ENCODE measurements at regions not wholly inside any gene's neighbourhood (a gene's known extent, or its start where the extent isn't known, plus 50 kb on each side); places are given as distances from the start of the nearest gene placed in this dataset.
"Not testable (repeated sequence)": the region's sequence is repeated elsewhere in the genome, so short reads cannot be mapped to it uniquely, and the experiment has no call there.

DNA sequence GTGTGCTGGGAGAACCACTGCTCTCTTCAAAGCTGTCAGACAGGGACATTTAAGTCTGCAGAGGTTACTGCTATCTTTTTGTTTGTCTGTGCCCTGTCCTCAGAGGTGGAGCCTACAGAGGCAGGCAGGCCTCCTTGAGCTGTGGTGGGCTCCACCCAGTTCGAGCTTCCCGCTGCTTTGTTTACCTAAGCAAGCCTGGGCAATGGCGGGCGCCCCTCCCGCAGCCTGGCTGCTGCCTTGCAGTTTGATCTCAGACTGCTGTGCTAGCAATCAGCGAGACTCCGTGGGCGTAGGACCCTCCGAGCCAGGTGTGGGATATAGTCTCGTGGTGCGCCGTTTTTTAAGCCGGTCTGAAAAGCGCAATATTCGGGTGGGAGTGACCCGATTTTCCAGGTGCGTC, 164.0 kb downstream of the HRH4 start:
- H3K27me3 ChIP-seq (ENCODE audit: control insufficient read depth in 1 of 2, insufficient read depth in 2 of 2, low read length in 2 of 2); H3K36me3 ChIP-seq (ENCODE audit: control insufficient read depth in 2 of 2, insufficient read depth in 2 of 2, low read length in 2 of 2); H3K9ac ChIP-seq (ENCODE audit: low read length in 2 of 2); H3K4me1 ChIP-seq (ENCODE audit: control insufficient read depth, insufficient read depth, low read length); H3K4me3 ChIP-seq (ENCODE audit: low read length in 2 of 2); H3K27ac ChIP-seq (ENCODE audit: low read length); H3K9me3 ChIP-seq (ENCODE audit: control insufficient read depth in 2 of 2, low read length in 2 of 2): not testable (repeated sequence)

DNA sequence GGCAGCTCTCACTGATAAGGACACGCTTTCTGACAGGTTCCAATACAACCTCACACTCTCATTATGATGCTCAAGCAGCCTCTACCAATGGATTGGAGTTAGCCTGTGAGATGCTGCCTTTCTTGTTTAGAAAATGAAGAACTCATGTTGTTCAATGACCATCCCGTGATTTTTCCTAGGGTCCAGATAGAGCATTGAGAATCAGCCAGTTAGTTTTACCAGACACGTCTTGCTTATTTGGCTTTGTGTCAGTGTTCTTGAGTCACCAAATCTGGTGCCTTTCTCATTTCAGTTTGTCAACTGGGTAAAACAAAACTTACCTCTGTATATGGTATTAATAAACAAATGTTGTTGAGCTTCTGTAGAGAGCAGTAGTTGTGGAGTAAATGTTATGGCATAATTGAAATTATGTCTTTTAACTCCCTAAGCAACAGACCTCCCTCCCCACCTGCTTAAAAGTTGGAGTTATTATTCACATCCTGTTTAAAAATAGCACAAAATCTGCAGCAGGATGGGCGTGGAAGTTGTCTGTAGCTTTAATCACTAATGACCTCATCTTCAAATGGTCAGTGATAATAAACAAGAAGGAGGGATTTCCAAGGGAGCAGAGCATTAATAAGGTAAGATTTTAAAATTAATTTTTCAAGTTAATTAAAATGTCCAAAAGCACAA, 167.3 kb downstream of the HRH4 start:
- Histone ChIP-seq H3K36me3 (ENCODE audit: control insufficient read depth in 2 of 2, insufficient read depth in 2 of 2, low read length in 2 of 2) (no peaks in the 10 kb centered on the region), H3K4me1 (ENCODE audit: control insufficient read depth, insufficient read depth, low read length) (no peaks in the 10 kb centered on the region), H3K4me3 (ENCODE audit: low read length in 2 of 2) (no peak overlapping the region), H3K9me3 (ENCODE audit: control insufficient read depth in 2 of 2, low read length in 2 of 2) (no peaks in the 10 kb centered on the region), H3K9ac (ENCODE audit: low read length in 2 of 2) (no peak overlapping the region), H3K27me3 (ENCODE audit: control insufficient read depth in 1 of 2, insufficient read depth in 2 of 2, low read length in 2 of 2) (no peaks in the 10 kb centered on the region), H3K27ac (ENCODE audit: low read length) (no peak overlapping the region)

DNA sequence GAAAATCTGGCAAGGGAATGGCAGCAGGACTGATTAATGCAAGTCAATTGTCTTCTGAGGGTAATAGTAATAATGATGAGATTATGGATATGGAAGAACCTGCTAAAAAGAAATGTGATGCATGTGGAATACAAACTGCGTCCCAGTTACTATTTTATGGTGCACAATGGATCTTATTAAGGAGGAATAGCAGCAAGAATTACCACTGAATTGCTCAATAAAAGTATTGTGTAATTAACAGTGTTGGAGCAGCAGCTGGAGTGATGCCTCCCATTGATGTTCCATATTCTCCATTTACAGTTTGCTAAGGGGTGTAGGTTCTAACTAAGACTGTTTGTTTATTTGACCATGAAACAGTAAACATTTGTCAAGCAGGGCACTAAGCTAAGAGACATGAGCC, 167.9 kb downstream of the HRH4 start:
- Histone ChIP-seq H3K4me3 (ENCODE audit: low read length in 2 of 2) (no peak overlapping the region), H3K36me3 (ENCODE audit: control insufficient read depth in 2 of 2, insufficient read depth in 2 of 2, low read length in 2 of 2) (no peaks in the 10 kb centered on the region), H3K9me3 (ENCODE audit: control insufficient read depth in 2 of 2, low read length in 2 of 2) (no peaks in the 10 kb centered on the region), H3K27ac (ENCODE audit: low read length) (no peak overlapping the region), H3K4me1 (ENCODE audit: control insufficient read depth, insufficient read depth, low read length) (no peaks in the 10 kb centered on the region), H3K9ac (ENCODE audit: low read length in 2 of 2) (no peak overlapping the region), H3K27me3 (ENCODE audit: control insufficient read depth in 1 of 2, insufficient read depth in 2 of 2, low read length in 2 of 2) (no peaks in the 10 kb centered on the region)

DNA sequence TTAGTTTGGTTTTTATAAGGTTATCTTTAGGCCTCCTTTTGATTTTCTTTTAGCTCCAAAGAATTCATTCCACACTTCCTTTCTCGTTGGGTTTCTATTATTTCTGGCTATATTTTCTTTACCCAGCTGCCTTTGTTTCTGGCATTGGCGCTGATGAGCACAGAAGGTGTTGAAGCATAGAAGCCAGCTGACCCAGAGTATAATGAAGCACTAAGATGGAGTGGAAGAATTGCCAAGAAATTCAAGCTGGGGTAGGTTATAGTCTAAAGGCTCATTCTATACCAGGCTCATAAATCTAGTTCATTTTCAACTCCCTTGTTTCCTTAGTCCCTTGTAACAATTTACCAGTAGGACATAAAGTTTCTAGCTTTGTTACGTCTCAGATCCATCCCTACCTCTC, 169.5 kb downstream of the HRH4 start:
- no peaks in the 10 kb centered on the region for H3K27me3 ChIP-seq (ENCODE audit: control insufficient read depth in 1 of 2, insufficient read depth in 2 of 2, low read length in 2 of 2)
- H3K9ac ChIP-seq (ENCODE audit: low read length in 2 of 2): no peak overlapping the region
- H3K36me3 ChIP-seq (ENCODE audit: control insufficient read depth in 2 of 2, insufficient read depth in 2 of 2, low read length in 2 of 2): no peaks in the 10 kb centered on the region
- H3K4me3 ChIP-seq (ENCODE audit: low read length in 2 of 2): no peak overlapping the region
- H3K4me1 ChIP-seq (ENCODE audit: control insufficient read depth, insufficient read depth, low read length): no peaks in the 10 kb centered on the region
- H3K27ac ChIP-seq (ENCODE audit: low read length): no peak overlapping the region
- no peaks in the 10 kb centered on the region for H3K9me3 ChIP-seq (ENCODE audit: control insufficient read depth in 2 of 2, low read length in 2 of 2)

DNA sequence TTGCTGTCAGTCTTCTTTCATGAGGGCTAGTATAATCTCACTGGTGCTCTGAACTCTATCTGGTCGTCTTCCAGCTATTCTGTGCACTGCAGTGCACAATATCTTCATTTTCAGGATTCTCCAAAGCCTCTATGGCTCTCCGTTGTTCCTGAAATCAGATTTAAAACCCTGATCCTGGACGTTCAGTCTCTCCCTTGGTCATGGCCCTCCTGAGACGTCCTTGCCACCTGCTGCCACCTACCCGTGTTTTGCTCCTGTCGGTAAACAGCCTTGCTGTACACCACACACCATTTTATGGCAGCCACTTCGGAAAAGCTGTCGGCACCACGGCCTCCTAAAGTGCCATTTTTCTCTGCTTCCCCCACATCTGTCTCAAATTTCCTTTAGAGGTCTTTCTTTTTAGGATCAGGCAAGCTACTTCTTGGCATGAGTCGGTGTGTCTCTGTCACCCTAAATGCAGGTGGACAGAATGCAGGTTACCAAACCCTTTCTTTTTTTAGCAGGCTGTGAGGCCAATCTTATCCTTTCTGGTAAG, 170.0 kb downstream of the HRH4 start:
- H3K27ac ChIP-seq (ENCODE audit: low read length): no peak overlapping the region
- H3K9ac ChIP-seq (ENCODE audit: low read length in 2 of 2): no peak overlapping the region
- H3K27me3 ChIP-seq (ENCODE audit: control insufficient read depth in 1 of 2, insufficient read depth in 2 of 2, low read length in 2 of 2): no peaks in the 10 kb centered on the region

DNA sequence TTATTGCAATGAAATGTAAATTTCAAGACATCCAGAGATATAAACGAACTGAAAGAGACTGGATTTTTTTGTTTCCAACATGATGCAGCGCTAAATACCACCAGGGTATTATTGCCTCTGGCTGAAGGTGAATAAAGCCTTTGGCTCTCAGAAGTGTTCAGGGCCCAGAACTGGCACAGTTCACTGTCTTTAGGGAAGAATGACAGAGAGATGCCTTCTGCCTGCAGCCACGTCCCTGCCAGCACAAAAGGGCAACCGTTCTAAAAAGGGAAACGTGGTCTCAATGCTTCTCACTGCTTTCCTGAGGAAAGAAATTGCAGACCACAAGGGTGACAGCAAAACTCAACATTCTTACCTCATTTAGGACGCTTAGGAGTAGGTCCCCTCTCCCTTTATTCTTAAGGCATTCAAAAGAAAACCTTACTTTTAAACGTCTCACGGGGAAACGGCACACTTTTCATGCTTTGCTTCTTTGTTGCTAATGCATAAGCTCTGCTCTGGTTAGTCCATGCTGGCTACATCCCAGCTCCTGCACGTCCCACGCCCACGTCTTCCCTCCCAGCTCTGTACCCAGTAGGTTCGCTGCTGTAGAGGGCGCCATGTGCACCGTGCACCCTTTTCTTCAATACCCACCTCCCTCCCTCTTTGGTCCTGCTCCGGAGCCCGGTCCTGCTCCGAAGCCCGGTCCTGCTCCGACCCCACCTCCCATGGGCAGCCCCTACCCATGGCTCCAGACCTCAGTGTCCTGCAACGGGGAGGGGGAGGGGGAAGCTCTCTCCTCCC, 171.0 kb downstream of the HRH4 start:
- no peak overlapping the region for H3K27ac ChIP-seq (ENCODE audit: low read length)

More for the DNA sequence above, 170.0 kb downstream of the HRH4 start:
- H3K4me3 ChIP-seq (ENCODE audit: low read length in 2 of 2): no peak overlapping the region
- H3K36me3 ChIP-seq (ENCODE audit: control insufficient read depth in 2 of 2, insufficient read depth in 2 of 2, low read length in 2 of 2): no peaks in the 10 kb centered on the region
- no peaks in the 10 kb centered on the region for H3K9me3 ChIP-seq (ENCODE audit: control insufficient read depth in 2 of 2, low read length in 2 of 2)
- no peaks in the 10 kb centered on the region for H3K4me1 ChIP-seq (ENCODE audit: control insufficient read depth, insufficient read depth, low read length)

DNA sequence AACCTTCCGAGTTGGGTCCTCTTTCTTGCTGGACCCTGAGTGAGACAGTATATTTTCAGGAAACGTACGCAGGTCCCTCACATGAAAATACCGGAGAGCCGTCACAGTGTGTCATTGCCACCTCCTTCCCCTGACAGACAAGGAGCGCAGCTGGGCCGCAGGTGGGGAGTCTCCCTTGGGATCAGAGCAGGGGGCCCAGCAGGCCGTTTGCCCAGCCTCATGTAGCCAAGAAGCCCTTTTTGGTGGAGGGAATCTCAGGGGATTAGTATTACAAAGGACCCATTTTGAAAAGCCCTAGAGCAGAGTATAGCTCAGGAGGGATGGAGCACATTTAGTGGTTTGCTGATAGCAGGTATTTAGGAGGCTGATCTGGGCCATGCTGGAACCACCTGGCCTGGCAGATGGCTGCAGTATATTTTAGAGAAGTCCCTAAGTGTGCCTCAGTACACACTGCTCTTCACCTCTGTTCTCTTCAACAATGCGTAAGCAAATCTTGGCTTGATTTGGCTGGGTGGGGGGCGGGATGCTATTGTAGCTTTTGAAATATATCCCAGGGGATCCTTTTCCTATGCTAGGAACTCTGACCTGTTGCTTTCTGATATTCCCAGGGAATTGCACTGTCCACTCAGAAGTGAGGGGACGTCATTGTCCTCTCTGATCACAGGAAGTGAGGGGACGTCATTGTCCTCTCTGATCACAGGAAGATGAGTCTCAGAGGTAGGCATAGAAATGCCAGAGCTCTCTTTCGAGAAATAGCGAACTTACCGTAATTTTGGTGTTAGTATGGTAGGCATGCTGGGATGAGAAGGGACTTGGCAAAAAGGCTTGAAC, 171.9 kb downstream of the HRH4 start:
- H3K36me3 ChIP-seq (ENCODE audit: control insufficient read depth in 2 of 2, insufficient read depth in 2 of 2, low read length in 2 of 2): no peaks in the 10 kb centered on the region
- H3K9ac ChIP-seq (ENCODE audit: low read length in 2 of 2): no peak overlapping the region
- no peaks in the 10 kb centered on the region for H3K27me3 ChIP-seq (ENCODE audit: control insufficient read depth in 1 of 2, insufficient read depth in 2 of 2, low read length in 2 of 2)
- no peaks in the 10 kb centered on the region for H3K9me3 ChIP-seq (ENCODE audit: control insufficient read depth in 2 of 2, low read length in 2 of 2)
- no peaks in the 10 kb centered on the region for H3K4me1 ChIP-seq (ENCODE audit: control insufficient read depth, insufficient read depth, low read length)
- H3K27ac ChIP-seq (ENCODE audit: low read length): no peak overlapping the region
- H3K4me3 ChIP-seq (ENCODE audit: low read length in 2 of 2): no peak overlapping the region

More for the DNA sequence above, 171.0 kb downstream of the HRH4 start:
- peak overlapping the region in 1 of 2 donors; percentile 22 for H3K4me3 ChIP-seq (ENCODE audit: low read length in 2 of 2)
- H3K9ac ChIP-seq (ENCODE audit: low read length in 2 of 2): no peak overlapping the region
- H3K36me3 ChIP-seq (ENCODE audit: control insufficient read depth in 2 of 2, insufficient read depth in 2 of 2, low read length in 2 of 2): no peaks in the 10 kb centered on the region
- H3K9me3 ChIP-seq (ENCODE audit: control insufficient read depth in 2 of 2, low read length in 2 of 2): no peaks in the 10 kb centered on the region
- H3K27me3 ChIP-seq (ENCODE audit: control insufficient read depth in 1 of 2, insufficient read depth in 2 of 2, low read length in 2 of 2): no peaks in the 10 kb centered on the region
- no peaks in the 10 kb centered on the region for H3K4me1 ChIP-seq (ENCODE audit: control insufficient read depth, insufficient read depth, low read length)

DNA sequence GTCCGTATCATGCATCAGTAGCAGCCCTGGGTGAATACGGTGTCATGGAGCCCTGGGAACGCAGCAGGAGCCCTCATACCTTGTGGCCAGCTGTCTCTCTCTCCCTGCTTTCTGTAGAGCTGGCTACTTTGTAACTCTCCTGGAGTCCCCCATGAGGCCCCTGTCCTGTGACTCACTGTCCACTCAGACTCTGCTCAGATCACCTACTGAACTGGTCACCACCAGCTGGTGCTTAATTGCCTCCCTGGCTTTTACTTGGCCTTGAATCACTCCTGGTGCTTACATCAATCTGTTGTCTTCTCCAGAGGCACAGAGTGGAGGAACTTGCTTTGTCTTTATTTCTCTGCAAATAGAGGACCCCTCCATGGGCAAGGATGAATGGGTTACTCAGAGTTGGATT, 172.7 kb downstream of the HRH4 start:
- H3K27me3 ChIP-seq (ENCODE audit: control insufficient read depth in 1 of 2, insufficient read depth in 2 of 2, low read length in 2 of 2): no peaks in the 10 kb centered on the region
- H3K27ac ChIP-seq (ENCODE audit: low read length): no peak overlapping the region
- no peak overlapping the region for H3K9ac ChIP-seq (ENCODE audit: low read length in 2 of 2)
- no peaks in the 10 kb centered on the region for H3K4me1 ChIP-seq (ENCODE audit: control insufficient read depth, insufficient read depth, low read length)
- H3K4me3 ChIP-seq (ENCODE audit: low read length in 2 of 2): no peak overlapping the region
- H3K9me3 ChIP-seq (ENCODE audit: control insufficient read depth in 2 of 2, low read length in 2 of 2): no peaks in the 10 kb centered on the region
- H3K36me3 ChIP-seq (ENCODE audit: control insufficient read depth in 2 of 2, insufficient read depth in 2 of 2, low read length in 2 of 2): no peaks in the 10 kb centered on the region

DNA sequence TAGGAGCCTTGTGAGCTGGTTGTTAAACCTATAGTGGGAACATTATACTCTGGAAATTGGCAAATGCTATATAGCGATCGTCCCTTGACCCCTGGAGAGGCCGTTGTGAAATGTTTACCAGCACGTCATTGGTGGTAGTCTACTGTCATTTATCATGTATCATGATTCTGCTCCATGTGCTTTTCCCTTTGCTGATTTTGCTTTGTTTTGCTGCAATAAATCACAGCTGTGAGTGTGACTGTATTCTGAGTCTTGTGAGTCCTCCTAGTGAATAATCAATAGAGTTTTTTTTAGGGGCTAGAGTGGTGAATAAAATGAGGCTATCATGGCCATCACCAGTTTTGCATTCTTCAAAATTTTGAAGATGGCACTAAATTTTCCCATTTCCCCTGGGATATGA, 189.1 kb downstream of the HRH4 start:
- Histone ChIP-seq H3K27ac (ENCODE audit: low read length) (no peak overlapping the region), H3K9ac (ENCODE audit: low read length in 2 of 2) (no peak overlapping the region), H3K4me3 (ENCODE audit: low read length in 2 of 2) (no peak overlapping the region), H3K4me1 (ENCODE audit: control insufficient read depth, insufficient read depth, low read length) (no peaks in the 10 kb centered on the region), H3K9me3 (ENCODE audit: control insufficient read depth in 2 of 2, low read length in 2 of 2) (no peaks in the 10 kb centered on the region), H3K36me3 (ENCODE audit: control insufficient read depth in 2 of 2, insufficient read depth in 2 of 2, low read length in 2 of 2) (no peaks in the 10 kb centered on the region), H3K27me3 (ENCODE audit: control insufficient read depth in 1 of 2, insufficient read depth in 2 of 2, low read length in 2 of 2) (peaks cover 0 to 2% of the 10 kb centered on the region in 2 donors)

DNA sequence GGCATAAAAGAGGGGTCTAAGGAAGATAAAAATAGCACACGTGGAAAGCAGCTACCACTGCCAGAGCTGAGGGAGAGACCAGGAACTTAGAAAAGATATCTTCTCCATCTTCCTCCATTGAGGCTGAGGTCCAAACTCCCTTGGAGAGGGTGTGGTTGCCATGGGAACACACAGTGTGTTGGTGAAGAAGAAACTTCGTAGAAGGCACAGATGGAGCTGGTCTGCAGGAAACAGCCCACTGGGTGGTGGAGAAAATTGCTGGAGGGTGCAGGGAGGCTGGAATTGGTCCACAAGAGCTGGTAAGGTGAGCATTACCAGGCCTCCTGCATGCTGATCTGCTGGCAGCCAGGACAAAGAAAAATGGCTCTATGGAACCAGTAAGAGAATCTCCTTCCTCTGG, 191.0 kb downstream of the HRH4 start:
- no peak overlapping the region for H3K4me3 ChIP-seq (ENCODE audit: low read length in 2 of 2)
- no peak overlapping the region for H3K9ac ChIP-seq (ENCODE audit: low read length in 2 of 2)
- H3K27ac ChIP-seq (ENCODE audit: low read length): no peak overlapping the region
- H3K27me3 ChIP-seq (ENCODE audit: control insufficient read depth in 1 of 2, insufficient read depth in 2 of 2, low read length in 2 of 2): peaks cover 0 to 2% of the 10 kb centered on the region in 2 donors
- no peaks in the 10 kb centered on the region for H3K9me3 ChIP-seq (ENCODE audit: control insufficient read depth in 2 of 2, low read length in 2 of 2)
- no peaks in the 10 kb centered on the region for H3K4me1 ChIP-seq (ENCODE audit: control insufficient read depth, insufficient read depth, low read length)
- H3K36me3 ChIP-seq (ENCODE audit: control insufficient read depth in 2 of 2, insufficient read depth in 2 of 2, low read length in 2 of 2): no peaks in the 10 kb centered on the region
